ENCODE measurements at regions not wholly inside any gene's neighbourhood (a gene's known extent, or its start where the extent isn't known, plus 50 kb on each side); places are given as distances from the start of the nearest gene placed in this dataset.

DNA sequence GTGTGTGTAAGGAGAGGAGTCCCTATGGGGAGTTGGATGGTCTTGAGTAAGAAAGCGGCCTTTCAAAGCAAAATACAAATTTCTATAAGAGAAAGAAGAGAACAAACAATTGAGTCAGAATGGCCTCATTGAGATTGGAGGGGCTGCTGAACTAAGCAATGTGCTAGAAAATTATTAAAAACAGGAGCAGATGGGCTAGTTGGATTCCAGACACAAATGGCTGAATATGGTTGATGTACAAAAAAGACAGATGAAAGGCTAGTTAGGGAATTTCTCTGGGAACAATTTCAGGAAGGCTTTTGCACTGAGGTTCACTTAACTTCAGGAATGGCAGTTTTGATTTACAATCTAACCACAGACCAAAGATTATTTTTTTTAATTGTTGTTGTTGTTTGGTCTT, 1806.8 kb upstream of the TENM3 start:
- TF ChIP-seq SUZ12 (IDR thresholded peaks at IDR 0.05; ENCODE audit: extremely low read depth, insufficient read depth, insufficient read length) (no peak), ZNF274 (IDR thresholded peaks at IDR 0.05; ENCODE audit: low read depth, low read length) (no peak)

Data from NT2/D1 (cell line).